CD4-positive, alpha-beta memory T cell (primary cell): ENCODE measurements at regions not wholly inside any gene's neighbourhood (a gene's known extent, or its start where the extent isn't known, plus 50 kb on each side); places are given as distances from the start of the nearest gene placed in this dataset.
A peak's percentile ranks its signal among the peaks of the same experiment; 100 is the strongest.
"Not testable (repeated sequence)": the region's sequence is repeated elsewhere in the genome, so short reads cannot be mapped to it uniquely, and the experiment has no call there.

ENCODE experiments used
- CTCF ChIA-PET: fragments of 350-600 bp; sonication (Branson Sonifier 250); formaldehyde crosslinking; loops from one replicate; lab custom pipeline; 2021; ENCODE audit warnings: inconsistent platforms; ENCODE audit not compliant: partially characterized antibody; lab: Charles Lee
- POLR2A ChIA-PET: fragments of 350-600 bp; sonication (Branson Sonifier 250); formaldehyde crosslinking; loops from one replicate; lab custom pipeline; 2021; ENCODE audit not compliant: partially characterized antibody; lab: Charles Lee
- DNase-seq, 5 donors: peaks; one replicate each; pipeline versions ENCODE4 v3.0.0 to v3.0.0-alpha.2; 2020 to 2022; ENCODE audit warnings: mixed read lengths in 1 of 5
- H3K27ac ChIP-seq: one replicate; pipeline ENCODE4 v1.7.0; 2013; ENCODE audit warnings: low read depth, low read length
- H3K27me3 ChIP-seq: 2 replicates; pipeline ENCODE4 v1.7.0; 2013; ENCODE audit warnings: mild to moderate bottlenecking, low read length, moderate library complexity; ENCODE audit not compliant: insufficient read depth
- H3K36me3 ChIP-seq: 2 replicates; pipeline ENCODE4 v1.7.0; 2013; ENCODE audit warnings: mild to moderate bottlenecking, low read length, moderate library complexity; ENCODE audit not compliant: insufficient read depth
- H3K4me1 ChIP-seq: 2 replicates; pipeline ENCODE4 v1.7.0; 2013; ENCODE audit warnings: mild to moderate bottlenecking, low read length, moderate library complexity; ENCODE audit not compliant: insufficient read depth
- H3K4me3 ChIP-seq, 2 donors: one replicate each; pipeline ENCODE4 v1.7.0; 2013; ENCODE audit warnings: low read length in 2 of 2, mild to moderate bottlenecking in 1 of 2
- H3K9me3 ChIP-seq, 2 donors: one replicate each; pipeline ENCODE4 v1.7.0; 2013; ENCODE audit warnings: low read length in 2 of 2, control low read depth in 1 of 2; ENCODE audit not compliant: control insufficient read depth in 1 of 2
- H3K27ac Mint-ChIP-seq, 7 donors: one replicate each; pipeline ENCODE4 v1.8.0; 2020 to 2021; ENCODE audit warnings: mixed read lengths in 7 of 7, mild to moderate bottlenecking in 6 of 7, inconsistent platforms in 3 of 7, moderate library complexity in 3 of 7
- H3K27me3 Mint-ChIP-seq, 2 donors: one replicate each; pipeline ENCODE4 v1.8.0; 2020 to 2021; ENCODE audit warnings: mixed read lengths in 2 of 2
- H3K36me3 Mint-ChIP-seq, 2 donors: one replicate each; pipeline ENCODE4 v1.8.0; 2020 to 2021; ENCODE audit warnings: mixed read lengths in 2 of 2, inconsistent platforms in 1 of 2, mild to moderate bottlenecking in 1 of 2
- H3K4me1 Mint-ChIP-seq, 4 donors: one replicate each; pipeline ENCODE4 v1.8.0; 2020 to 2021; ENCODE audit warnings: mixed read lengths in 4 of 4, mild to moderate bottlenecking in 1 of 4
- H3K4me3 Mint-ChIP-seq, 8 donors: one replicate each; pipeline ENCODE4 v1.8.0; 2020 to 2021; ENCODE audit warnings: mixed read lengths in 8 of 8, mild to moderate bottlenecking in 7 of 8, moderate library complexity in 6 of 8, inconsistent platforms in 3 of 8
- H3K9me3 Mint-ChIP-seq, 8 donors: one replicate each; pipeline ENCODE4 v1.8.0; 2020 to 2021; ENCODE audit warnings: mixed read lengths in 8 of 8, mild to moderate bottlenecking in 5 of 8, inconsistent platforms in 3 of 8, moderate library complexity in 1 of 8
- intact Hi-C: fragments of 100-400 bp; cut with micrococcal nuclease; formaldehyde crosslinking; loops from one replicate; pipeline ENCODE4 v1.15.1; 2023

DNA sequence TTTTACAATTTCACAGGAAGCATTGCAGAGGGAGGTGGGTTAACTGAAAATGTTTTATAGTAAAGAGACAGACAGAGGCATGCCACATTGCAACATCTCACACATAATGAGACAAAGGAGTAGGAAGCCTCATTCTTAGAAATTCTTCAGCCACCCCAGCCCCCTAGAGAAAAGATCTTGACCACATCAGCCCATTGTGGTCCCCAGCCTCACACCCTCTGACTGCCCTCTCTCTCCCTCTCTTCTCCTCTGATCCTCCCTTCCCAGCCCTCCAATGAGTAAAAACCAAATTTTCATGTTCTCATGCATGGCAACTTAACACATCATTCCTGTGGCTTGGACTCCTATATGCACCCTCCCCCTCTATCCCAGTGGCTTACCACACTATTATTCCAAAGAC lies 174.1 kb downstream of the UACA start:
- no peaks in the 10 kb centered on the region for H3K9me3 ChIP-seq
- no peak overlapping the region for H3K27ac Mint-ChIP-seq
- peaks cover 2 to 19% (median 12%) of the 10 kb centered on the region in 8 donors for H3K9me3 Mint-ChIP-seq
- H3K36me3 ChIP-seq = no peaks in the 10 kb centered on the region
- POLR2A ChIA-PET = no interaction called here
- no peak overlapping the region for H3K4me3 ChIP-seq
- H3K27me3 ChIP-seq = peaks cover 8% of the 10 kb centered on the region
- no peak for DNase-seq
- peaks cover 3 to 4% of the 10 kb centered on the region in 2 donors for H3K36me3 Mint-ChIP-seq
- no peak overlapping the region for H3K27ac ChIP-seq
- peaks cover 5 to 13% (median 10%) of the 10 kb centered on the region in 4 donors for H3K4me1 Mint-ChIP-seq
- peaks cover 7% of the 10 kb centered on the region for H3K4me1 ChIP-seq
- H3K4me3 Mint-ChIP-seq = no peak overlapping the region
- CTCF ChIA-PET = no interaction called here
- intact Hi-C loops = loop anchor here (10.0 kb wide), 1 partner anchor 1114 kb away; no protein-coding TSS in a partner anchor
- H3K27me3 Mint-ChIP-seq = peaks cover 21 to 24% of the 10 kb centered on the region in 2 donors

DNA sequence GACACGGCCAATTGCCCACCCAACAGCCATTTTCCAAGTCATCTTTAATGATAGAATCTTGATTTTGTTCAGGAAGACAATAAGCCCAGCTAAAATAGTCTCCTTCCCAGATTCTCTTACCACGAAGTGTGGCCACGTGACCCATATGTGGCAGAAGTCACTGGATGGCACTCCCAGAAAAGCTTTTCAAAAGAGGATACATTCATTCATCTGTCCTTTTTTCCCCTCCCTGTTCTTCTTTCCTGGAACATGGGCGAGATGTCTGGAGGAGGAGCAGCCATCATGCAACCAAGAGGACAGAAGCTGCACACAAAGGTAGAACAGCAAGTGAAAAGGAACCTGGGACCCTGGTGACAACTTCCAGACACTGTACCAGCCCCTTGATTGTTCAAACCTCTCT lies 174.7 kb downstream of the UACA start:
- H3K4me3 ChIP-seq = no peak overlapping the region
- H3K27ac ChIP-seq = no peak overlapping the region
- peaks cover 5 to 13% (median 10%) of the 10 kb centered on the region in 4 donors for H3K4me1 Mint-ChIP-seq
- no peak for DNase-seq
- H3K27ac Mint-ChIP-seq = no peak overlapping the region
- H3K4me1 ChIP-seq = peaks cover 7% of the 10 kb centered on the region
- intact Hi-C loops = loop anchor here (10.0 kb wide), 1 partner anchor 1114 kb away; no protein-coding TSS in a partner anchor
- H3K9me3 ChIP-seq = no peaks in the 10 kb centered on the region
- no peak overlapping the region for H3K4me3 Mint-ChIP-seq
- no peaks in the 10 kb centered on the region for H3K36me3 ChIP-seq
- POLR2A ChIA-PET = no interaction called here
- H3K36me3 Mint-ChIP-seq = peaks cover 0 to 4% of the 10 kb centered on the region in 2 donors
- CTCF ChIA-PET = no interaction called here
- H3K27me3 Mint-ChIP-seq = peaks cover 18 to 29% of the 10 kb centered on the region in 2 donors
- peaks cover 0 to 13% (median 8%) of the 10 kb centered on the region in 8 donors for H3K9me3 Mint-ChIP-seq
- peaks cover 8% of the 10 kb centered on the region for H3K27me3 ChIP-seq

DNA sequence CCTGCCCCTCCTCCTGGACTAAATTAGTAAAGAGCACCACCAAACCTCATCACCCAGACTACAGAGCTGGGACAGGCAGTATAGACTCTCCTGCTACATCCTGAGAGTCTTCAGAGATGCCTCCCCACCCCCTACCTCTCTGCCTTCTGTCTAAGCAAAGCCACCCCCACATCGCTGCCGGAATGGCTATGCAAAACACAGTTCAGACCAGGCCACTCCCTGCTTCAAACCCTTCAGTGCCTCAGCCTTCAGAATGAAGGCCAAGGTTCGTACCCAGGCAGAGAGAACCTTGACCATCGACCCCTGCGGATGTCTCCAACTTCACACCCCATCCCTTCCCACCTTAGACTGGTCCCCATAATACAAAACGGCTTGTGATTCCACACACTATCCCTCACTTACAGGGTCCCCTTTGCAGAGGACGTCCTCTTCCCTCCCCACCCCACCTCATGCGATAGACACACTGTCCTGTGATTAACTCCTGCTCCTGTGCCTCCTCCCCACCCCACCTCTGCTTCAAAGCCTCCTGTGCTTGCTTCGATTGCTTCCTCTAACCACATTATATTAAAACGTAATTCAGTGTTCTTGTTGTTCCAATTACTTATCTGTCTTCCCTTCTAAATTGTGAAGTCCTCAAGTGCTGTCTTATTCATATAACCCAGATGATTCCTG lies 175.3 kb downstream of the UACA start:
- H3K4me1 Mint-ChIP-seq = peaks cover 5 to 13% (median 10%) of the 10 kb centered on the region in 4 donors
- H3K4me3 Mint-ChIP-seq = no peak overlapping the region
- H3K4me3 ChIP-seq = no peak overlapping the region
- H3K36me3 ChIP-seq = no peaks in the 10 kb centered on the region
- ChIA-PET CTCF (no interaction called here), POLR2A (no interaction called here)
- intact Hi-C loops = loop anchor here (10.0 kb wide), 1 partner anchor 1113 kb away; no protein-coding TSS in a partner anchor
- peaks cover 8% of the 10 kb centered on the region for H3K27me3 ChIP-seq
- DNase-seq = no peak
- peaks cover 0 to 4% of the 10 kb centered on the region in 2 donors for H3K36me3 Mint-ChIP-seq
- H3K27me3 Mint-ChIP-seq = peaks cover 18 to 29% of the 10 kb centered on the region in 2 donors
- no peaks in the 10 kb centered on the region for H3K9me3 ChIP-seq
- no peak overlapping the region for H3K27ac ChIP-seq
- H3K27ac Mint-ChIP-seq = no peak overlapping the region
- H3K4me1 ChIP-seq = peaks cover 7% of the 10 kb centered on the region
- peaks cover 0 to 10% (median 6%) of the 10 kb centered on the region in 8 donors for H3K9me3 Mint-ChIP-seq

DNA sequence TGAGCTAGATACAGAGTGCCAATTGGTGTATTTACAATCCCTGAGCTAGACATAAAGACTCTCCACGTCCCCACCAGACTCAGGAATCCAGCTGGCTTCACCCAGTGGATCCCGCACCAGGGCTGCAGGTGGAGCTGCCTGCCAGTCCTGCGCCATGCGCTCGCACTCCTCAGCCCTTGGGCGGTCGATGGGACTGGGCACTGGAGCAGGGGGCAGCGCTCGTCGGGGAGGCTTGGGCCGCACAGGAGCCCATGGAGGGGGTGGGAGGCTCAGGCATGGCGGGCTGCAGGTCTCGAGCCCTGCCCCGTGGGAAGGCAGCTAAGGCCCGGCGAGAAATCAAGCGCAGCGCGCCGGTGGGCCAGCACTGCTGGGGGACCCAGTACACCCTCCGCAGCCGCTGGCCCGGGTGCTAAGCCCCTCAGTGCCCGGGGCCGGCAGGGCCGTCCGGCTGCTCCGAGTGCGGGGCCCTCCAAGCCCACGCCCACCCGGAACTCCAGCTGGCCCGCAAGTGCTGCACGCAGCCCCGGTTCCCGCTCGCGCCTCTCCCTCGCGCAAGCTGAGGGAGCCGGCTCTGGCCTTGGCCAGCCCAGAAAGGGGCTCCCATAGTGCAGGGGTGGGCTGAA lies 176.2 kb downstream of the UACA start:
- DNase-seq, H3K36me3 Mint-ChIP-seq, H3K4me3 ChIP-seq, H3K9me3 Mint-ChIP-seq, H3K36me3 ChIP-seq, POLR2A ChIA-PET, H3K4me3 Mint-ChIP-seq, H3K27ac ChIP-seq, H3K4me1 ChIP-seq, H3K27ac Mint-ChIP-seq, H3K9me3 ChIP-seq, H3K27me3 ChIP-seq: not testable (repeated sequence)
- CTCF ChIA-PET = interaction anchor here (0.9 to 2.7 kb wide), 4 partner anchors 18 to 1111 kb away, joined by 3 to 10 read pairs (median 5); no protein-coding TSS in a partner anchor
- Mint-ChIP-seq H3K4me1 (peaks cover 5 to 13% (median 10%) of the 10 kb centered on the region in 4 donors), H3K27me3 (peaks cover 18 to 29% of the 10 kb centered on the region in 2 donors)
- intact Hi-C loops = loop anchor here (10.0 kb wide), 1 partner anchor 1112 kb away; no protein-coding TSS in a partner anchor

DNA sequence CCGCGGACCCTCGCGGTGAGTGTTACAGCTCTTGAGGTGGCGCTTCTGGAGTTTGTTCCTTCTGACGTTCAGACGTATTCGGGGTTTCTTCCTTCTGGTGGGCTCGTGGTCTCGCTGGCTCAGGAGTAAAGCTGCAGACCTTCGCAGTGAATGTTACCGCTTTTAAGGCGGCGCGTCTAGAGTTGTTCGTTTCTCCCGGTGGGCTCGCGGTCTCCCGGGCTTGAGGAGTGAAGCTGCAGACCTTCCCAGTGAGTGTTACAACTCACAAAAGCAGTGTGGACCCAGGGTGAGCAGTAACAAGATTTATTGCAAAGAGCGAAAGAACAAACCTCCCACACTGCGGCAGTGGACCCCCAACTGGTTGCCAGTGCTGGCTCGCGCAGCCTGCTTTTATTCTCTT lies 177.1 kb downstream of the UACA start:
- CTCF ChIA-PET = interaction anchor here (0.9 to 2.7 kb wide), 9 partner anchors 12 to 1110 kb away, joined by 3 to 10 read pairs (median 4); no protein-coding TSS in a partner anchor
- intact Hi-C loops = loop anchor here (10.0 kb wide), 1 partner anchor 1111 kb away; no protein-coding TSS in a partner anchor
- H3K27ac ChIP-seq = no peak overlapping the region
- H3K9me3 ChIP-seq = no peaks in the 10 kb centered on the region
- Mint-ChIP-seq H3K27me3 (peaks cover 18 to 29% of the 10 kb centered on the region in 2 donors), H3K4me3 (peak overlapping the region in 4 of 8 donors; percentile 16 to 43 (median 36)), H3K4me1 (peaks cover 5 to 13% (median 10%) of the 10 kb centered on the region in 4 donors), H3K27ac (no peak overlapping the region), H3K9me3 (peaks cover 0 to under 1% (median 0%) of the 10 kb centered on the region in 8 donors), H3K36me3 (no peaks in the 10 kb centered on the region)
- no peak overlapping the region for H3K4me3 ChIP-seq
- peaks cover 7% of the 10 kb centered on the region for H3K4me1 ChIP-seq
- DNase-seq = no peak
- POLR2A ChIA-PET = no interaction called here
- H3K27me3 ChIP-seq = peaks cover 8% of the 10 kb centered on the region
- no peaks in the 10 kb centered on the region for H3K36me3 ChIP-seq

DNA sequence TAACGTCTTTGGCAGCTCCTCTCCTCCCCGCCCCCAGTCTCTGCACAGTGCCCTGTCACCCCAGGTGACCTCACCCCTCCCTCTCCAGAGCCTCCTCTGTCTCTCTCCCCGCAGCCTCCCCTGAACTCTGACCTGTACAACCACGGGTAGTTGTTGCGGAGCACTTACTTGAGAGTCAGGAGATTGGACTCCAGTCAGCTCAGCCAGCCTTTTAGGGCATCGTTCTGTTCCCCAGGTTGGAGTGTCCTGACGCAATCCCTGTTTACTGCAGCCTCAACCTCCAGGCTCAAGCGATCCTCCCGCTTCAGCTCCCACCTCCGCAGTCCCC lies 177.7 kb downstream of the UACA start:
- H3K4me1 ChIP-seq = peaks cover 10% of the 10 kb centered on the region

More for the DNA sequence above, 177.7 kb downstream of the UACA start:
- Mint-ChIP-seq H3K4me1 (peaks cover 5 to 13% (median 10%) of the 10 kb centered on the region in 4 donors), H3K4me3 (peak overlapping the region in 6 of 8 donors; percentile 29 to 67 (median 48)), H3K27ac (peak overlapping the region in 1 of 7 donors; percentile 62), H3K9me3 (no peaks in the 10 kb centered on the region), H3K27me3 (peaks cover 18 to 29% of the 10 kb centered on the region in 2 donors), H3K36me3 (no peaks in the 10 kb centered on the region)
- Histone ChIP-seq H3K36me3 (no peaks in the 10 kb centered on the region), H3K9me3 (no peaks in the 10 kb centered on the region), H3K4me3 (no peak overlapping the region), H3K27me3 (peaks cover 8% of the 10 kb centered on the region), H3K27ac (no peak overlapping the region)
- DNase-seq = peak in 1 of 5 donors; percentile 3
- POLR2A ChIA-PET = no interaction called here
- CTCF ChIA-PET = interaction anchor here (0.6 to 2.7 kb wide), 8 partner anchors 11 to 1109 kb away, joined by 3 to 10 read pairs (median 4); no protein-coding TSS in a partner anchor
- intact Hi-C loops = loop anchor here (10.0 kb wide), 1 partner anchor 1111 kb away; no protein-coding TSS in a partner anchor
